SK-N-MC (cell line): ENCODE measurements at regions not wholly inside any gene's neighbourhood (a gene's known extent, or its start where the extent isn't known, plus 50 kb on each side); places are given as distances from the start of the nearest gene placed in this dataset.

ENCODE experiments used
- FOXP2 ChIP-seq: optimal IDR thresholded peaks from 2 replicates; pipeline ENCODE3; 2011; ENCODE audit warnings: mild to moderate bottlenecking, moderate library complexity; ENCODE audit not compliant: insufficient read depth; ENCODE audit errors: extremely low read length, control extremely low read depth
- POLR2AphosphoS5 ChIP-seq: IDR thresholded peaks from 2 replicates; pipeline ENCODE4 v1.6.1; 2012; ENCODE audit warnings: mild to moderate bottlenecking, low read depth, low read length, borderline replicate concordance

GRCh38 chrX:7316887-7317286 lies 168.9 kb upstream of the PUDP start:
- TF ChIP-seq FOXP2 (no peak), POLR2AphosphoS5 (no peak)
